AG08395 (cell line): ENCODE measurements at regions not wholly inside any gene's neighbourhood (a gene's known extent, or its start where the extent isn't known, plus 50 kb on each side); places are given as distances from the start of the nearest gene placed in this dataset.
"Not testable (repeated sequence)": the region's sequence is repeated elsewhere in the genome, so short reads cannot be mapped to it uniquely, and the experiment has no call there.

Experiments used
- DNase-seq: peaks from one replicate; pipeline ENCODE4 v3.0.0; 2012; ENCODE audit warnings: mixed read lengths, low spot score

- DNase-seq: no peak
Measured at GRCh38 chr16:48105976-48106375, 49.8 kb downstream of the ABCC12 start.

GRCh38 chr16:48105456-48105855 is 50.3 kb downstream of the ABCC12 start:
- DNase-seq: no peak

GRCh38 chr16:48103591-48103990 is 52.2 kb downstream of the ABCC12 start:
- DNase-seq: no peak

GRCh38 chr16:48102083-48103008 is 53.4 kb downstream of the ABCC12 start:
- DNase-seq: no peak

GRCh38 chr16:48101069-48101674 is 54.6 kb downstream of the ABCC12 start:
- DNase-seq: no peak

GRCh38 chr16:48099455-48099854 is 56.3 kb downstream of the ABCC12 start:
- DNase-seq: no peak

- DNase-seq: no peak
Measured at GRCh38 chr16:48098472-48098871, 57.3 kb downstream of the ABCC12 start.

GRCh38 chr16:48091117-48091516 is 64.7 kb downstream of the ABCC12 start:
- DNase-seq: no peak

GRCh38 chr16:48089053-48089792 is 66.6 kb downstream of the ABCC12 start:
- DNase-seq: no peak

- no peak for DNase-seq
Measured at GRCh38 chr16:48087639-48088038, 68.2 kb downstream of the ABCC12 start.

- no peak for DNase-seq
Measured at GRCh38 chr16:48086422-48086821, 69.4 kb downstream of the ABCC12 start.

GRCh38 chr16:48085729-48086128 is 70.1 kb downstream of the ABCC12 start:
- DNase-seq: no peak

- DNase-seq: no peak
Measured at GRCh38 chr16:48084826-48085225, 71.0 kb downstream of the ABCC12 start.

- DNase-seq: peak; percentile 54
Measured at GRCh38 chr16:48082516-48082915, 73.3 kb downstream of the ABCC12 start.

- DNase-seq: peak; percentile 88
Measured at GRCh38 chr16:48081656-48082055, 74.1 kb downstream of the ABCC12 start.

- DNase-seq: peak; percentile 21
Measured at GRCh38 chr16:48076455-48077012, 79.3 kb downstream of the ABCC12 start.

GRCh38 chr16:48075398-48075797 is 80.4 kb downstream of the ABCC12 start:
- DNase-seq: peak; percentile 57

- no peak for DNase-seq
Measured at GRCh38 chr16:48067388-48067787, 88.4 kb downstream of the ABCC12 start.

GRCh38 chr16:48064971-48065370 is 90.8 kb downstream of the ABCC12 start:
- no peak for DNase-seq

- no peak for DNase-seq
Measured at GRCh38 chr16:48062681-48063080, 93.1 kb downstream of the ABCC12 start.

GRCh38 chr16:48059936-48060335 is 95.9 kb downstream of the ABCC12 start:
- no peak for DNase-seq

- not testable (repeated sequence) for DNase-seq
Measured at GRCh38 chr16:48059190-48059589, 96.6 kb downstream of the ABCC12 start.
